ENCODE measurements at regions not wholly inside any gene's neighbourhood (a gene's known extent, or its start where the extent isn't known, plus 50 kb on each side); places are given as distances from the start of the nearest gene placed in this dataset.

DNA sequence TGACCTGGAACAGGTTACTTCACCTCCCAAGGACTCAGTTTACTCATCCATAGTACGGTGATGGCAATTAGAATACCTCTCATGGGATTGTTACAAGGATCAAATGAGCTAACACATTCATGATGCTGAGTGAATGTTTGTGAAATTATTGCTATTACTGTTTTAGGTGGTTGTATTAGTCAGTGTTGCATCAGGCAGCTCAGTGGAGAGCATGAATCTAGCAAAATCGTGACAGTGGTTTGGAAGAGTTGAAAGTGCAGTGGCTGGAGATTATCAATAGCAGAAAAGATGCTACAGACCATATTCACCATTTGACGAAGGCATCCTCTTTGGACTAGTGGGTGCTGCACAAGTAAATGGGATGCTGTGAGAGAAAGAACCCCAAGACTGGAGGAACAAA lies 50.4 kb upstream of the CTNNBL1 start:
- no peak for DNase-seq (ENCODE audit: low read depth)

DNA sequence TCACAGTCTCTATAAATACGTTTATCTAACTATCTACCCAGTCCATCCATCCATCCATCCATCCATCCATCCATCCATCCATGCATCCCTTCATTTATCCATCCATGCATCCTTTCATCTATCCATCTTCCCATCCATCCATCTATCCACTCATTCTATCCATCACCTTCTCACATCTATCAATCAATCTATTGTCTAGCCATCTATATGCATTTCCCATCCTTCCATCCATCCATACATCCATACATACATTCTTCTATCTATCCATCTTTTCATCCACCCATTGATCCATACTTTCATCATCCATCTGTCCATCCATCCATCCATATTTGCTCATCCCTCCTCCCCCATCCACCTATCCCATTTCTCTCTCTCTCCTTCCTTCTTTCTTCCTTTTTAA lies 51.6 kb upstream of the CTNNBL1 start:
- no peak for DNase-seq (ENCODE audit: low read depth)

DNA sequence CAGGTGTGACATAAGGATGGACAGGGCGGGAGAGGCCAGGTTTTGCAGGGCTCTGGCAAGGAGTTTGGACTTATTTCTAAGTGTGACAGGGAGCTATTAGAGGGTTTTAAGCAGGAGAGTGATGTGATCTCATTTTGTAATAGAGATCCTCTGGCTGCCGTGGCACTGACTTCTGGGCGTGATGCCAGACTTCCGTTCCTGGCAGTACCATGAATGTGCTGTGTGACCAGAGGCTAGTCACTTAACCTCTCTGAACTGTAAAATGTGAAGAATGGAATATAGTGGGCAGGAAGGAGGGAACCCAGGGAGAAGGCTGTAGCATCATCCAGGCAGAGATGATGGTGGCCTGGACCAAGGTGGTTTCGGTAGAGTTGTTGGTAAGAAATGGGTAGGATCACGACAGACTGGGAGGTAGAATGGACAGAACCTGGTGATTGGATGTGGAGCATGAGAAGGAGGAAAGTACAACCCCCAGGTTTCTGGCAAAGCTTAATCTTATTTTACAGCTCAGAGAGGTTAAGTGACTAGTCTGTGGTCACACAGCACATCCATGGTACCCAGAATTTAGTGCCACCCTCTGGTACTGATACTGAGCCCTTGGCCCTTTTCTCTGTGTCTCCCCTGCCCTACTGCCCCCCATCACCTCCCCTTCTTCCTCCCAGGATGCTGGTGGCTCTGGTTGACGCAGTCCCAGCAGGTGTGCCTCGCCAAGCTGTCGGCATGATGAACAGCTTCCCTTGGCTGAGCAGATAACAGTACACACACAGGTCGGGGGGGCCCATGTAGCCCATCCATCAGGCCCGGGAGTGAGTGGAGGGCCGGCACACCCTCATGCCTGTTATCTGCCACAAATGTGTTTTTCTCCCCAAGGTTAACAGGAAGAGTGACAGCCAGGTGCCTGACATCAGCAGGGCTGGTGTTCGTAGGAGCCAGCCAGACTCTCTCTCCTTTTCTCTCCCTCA lies 52.9 kb upstream of the CTNNBL1 start:
- DNase-seq (ENCODE audit: low read depth): no peak

DNA sequence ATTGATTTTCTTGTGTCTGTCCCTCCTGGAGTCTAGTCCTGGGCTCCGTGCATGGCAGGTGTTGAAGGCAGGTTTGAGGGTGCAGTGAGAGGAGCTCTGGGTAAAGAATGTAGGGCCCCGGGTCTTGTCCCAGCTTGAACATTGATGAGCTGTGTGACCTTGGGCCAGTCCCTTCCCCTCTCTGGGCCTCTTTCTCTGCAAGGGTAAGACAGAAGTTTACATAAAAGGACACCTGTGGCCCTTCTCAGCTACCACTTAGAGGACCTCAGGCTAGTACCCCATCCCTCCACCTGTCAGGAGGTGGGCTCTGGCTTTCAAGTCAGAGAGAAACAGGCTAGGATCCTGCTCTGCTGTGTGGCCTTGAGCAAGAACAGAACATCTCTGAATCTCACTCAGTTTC lies 55.3 kb upstream of the CTNNBL1 start:
- no peak for DNase-seq (ENCODE audit: low read depth)

DNA sequence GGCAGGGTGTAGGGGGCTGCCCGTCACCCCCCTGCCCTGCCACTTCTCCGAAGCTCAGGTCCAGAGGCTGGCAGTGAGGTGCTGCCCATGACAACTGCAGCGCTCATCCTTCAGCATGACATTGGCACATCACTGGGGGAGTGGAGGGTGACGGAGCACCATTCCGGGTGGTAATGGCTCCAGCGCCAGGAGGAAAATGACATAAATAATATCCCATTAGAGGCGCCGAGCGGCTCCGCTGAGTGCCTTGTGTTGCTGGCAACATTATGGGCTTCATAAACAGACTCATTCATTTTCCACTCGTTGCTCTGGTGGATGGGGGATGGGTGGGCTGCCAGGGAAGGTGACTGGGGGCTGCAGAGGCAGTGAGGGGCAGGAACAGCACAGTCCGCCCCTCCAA lies 56.9 kb upstream of the CTNNBL1 start:
- no peak for DNase-seq (ENCODE audit: low read depth)

DNA sequence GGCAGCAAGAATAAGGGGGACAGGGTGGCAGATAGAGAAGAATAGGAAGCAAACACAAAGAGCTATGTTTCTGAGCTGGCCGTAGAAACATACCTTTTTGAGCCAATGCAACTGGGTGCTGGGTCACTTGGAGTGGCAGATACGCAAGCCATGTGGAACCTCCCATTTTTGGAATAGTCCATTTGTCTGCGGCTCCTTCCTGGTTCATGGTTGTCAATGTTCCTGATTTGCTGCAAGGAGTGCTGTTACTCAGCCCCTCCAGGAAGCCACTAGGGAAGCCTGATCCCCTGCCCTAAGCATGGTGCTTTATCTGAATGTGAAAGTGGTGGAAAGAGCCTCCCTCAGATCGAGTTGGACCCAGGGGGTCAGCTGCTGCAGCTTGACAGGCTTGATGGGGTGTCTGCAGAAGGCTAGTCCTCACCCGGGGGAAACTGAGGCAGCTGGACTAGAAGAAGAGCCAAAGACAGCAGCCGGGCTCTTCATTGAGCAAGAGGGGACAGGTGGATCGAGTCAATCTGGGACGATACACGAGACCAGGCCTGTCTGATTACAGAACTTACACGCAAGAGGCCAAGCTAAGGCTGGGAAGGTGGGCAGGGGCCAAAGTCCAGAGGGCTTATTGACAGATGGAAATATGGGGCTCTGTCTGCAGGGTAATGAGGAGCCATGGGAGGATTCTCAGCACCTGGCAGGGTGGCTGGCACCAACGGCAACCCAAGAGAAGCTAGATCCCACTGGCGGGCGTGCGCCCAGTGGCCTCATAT lies 57.4 kb upstream of the CTNNBL1 start:
- DNase-seq (ENCODE audit: low read depth): no peak

DNA sequence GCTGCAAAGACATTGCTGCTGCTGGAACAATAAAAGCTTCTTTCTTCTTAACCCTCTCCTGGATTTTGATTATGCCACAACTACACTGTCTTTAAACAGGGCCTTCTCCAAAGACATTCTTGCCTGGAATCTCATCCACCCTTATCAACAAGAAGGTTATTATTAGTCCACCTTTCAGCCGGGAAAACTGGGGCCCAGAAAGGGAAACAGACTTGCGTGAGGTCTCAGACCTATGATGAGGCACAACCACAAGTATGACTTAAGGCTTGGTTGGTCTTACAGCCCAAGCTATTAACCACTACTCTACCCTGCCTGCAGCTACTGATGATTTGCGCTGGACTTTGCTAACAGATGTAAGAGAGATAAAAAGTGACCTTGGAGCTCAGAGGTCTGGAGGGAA lies 62.8 kb upstream of the CTNNBL1 start:
- DNase-seq (ENCODE audit: low read depth): peak; percentile 11

DNA sequence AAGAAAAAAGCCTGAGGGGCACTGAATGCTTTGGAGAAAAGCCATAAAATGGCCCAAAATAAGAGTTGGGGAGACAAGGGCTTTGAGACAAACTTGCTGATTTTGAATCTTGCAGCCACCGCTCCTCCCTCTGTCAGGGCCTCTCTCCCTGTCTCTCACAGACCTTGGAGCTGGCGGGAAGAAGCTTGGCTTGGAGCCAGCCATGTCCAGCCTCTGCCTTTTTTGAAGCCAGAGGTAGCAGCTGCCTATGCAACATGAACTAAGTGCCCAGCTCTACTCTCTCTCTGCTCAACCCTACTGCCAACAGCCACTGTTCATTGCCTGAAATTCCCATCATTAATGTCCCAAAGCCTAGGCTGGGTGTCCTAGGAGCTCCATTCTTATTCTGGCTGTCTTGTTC lies 63.7 kb upstream of the CTNNBL1 start:
- DNase-seq (ENCODE audit: low read depth): no peak

DNA sequence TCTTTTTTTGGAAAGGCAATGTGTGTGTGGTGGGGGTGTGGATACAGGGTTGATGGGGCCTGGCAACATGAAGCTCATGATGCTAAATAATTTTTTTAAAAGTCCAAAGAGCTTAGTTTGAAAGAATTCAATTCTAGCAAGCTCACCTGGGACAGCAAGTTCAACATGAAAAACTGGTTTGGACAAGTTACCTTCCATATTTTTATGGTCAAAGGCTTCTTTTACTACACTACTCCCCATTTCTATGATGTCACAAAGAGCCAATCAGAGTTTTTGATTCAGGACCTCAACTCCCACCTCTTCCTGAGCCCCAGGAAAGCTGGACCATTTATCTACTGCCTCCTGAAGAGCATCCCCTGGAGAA lies 66.1 kb upstream of the CTNNBL1 start:
- no peak for DNase-seq (ENCODE audit: low read depth)

DNA sequence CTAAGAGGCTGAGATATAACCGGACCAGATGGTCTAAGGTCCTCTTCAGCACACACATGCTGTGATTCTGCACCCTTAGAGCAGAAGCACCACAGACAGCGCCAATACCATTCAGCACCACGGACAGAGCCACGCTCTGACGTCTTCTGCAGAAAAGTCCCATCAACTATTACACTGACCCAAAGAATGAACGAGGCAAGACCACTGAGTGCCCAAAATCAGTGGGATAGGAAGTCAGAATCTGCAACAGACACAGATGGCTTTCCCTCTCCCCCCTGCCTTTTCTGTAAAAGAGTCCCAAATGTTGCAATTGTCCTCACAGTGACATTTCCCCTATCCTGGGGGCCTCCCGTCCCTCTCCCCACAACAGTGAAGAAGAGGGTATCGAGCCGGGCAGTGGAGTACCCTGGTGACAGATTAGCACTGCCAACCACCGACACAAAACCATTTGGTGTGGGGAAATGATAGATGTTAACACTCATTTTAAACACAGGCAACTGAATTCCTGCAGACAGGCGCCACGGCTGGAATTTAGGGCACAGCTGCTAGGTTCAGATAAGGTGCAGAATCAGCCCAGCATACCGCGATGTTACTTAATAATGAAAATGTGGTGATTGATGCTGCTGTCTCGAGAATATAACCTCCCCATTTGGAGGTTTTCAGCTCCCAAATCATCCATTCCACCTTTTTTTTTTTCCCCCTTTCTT lies 66.6 kb upstream of the CTNNBL1 start:
- DNase-seq (ENCODE audit: low read depth): peak; percentile 24

DNA sequence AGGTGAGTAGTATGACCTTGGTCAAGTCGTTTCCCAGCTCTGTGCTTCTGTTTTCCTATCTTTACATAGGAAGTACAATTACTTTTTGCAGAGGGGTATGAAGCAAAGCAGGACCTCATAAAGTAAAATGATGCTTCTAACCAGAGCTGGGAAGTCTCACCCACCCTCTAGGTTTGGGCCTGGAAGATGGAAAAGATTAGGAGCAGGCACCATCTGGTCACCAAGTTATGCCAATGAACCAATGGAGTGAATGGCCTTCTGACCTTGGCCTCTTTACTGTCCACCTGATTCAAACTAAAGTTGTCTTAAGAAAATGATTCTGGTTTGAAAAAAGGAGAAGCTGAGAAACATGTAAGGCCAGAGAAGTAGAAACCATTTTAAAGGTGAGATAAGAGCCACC lies 68.9 kb upstream of the CTNNBL1 start:
- no peak for DNase-seq (ENCODE audit: low read depth)

DNA sequence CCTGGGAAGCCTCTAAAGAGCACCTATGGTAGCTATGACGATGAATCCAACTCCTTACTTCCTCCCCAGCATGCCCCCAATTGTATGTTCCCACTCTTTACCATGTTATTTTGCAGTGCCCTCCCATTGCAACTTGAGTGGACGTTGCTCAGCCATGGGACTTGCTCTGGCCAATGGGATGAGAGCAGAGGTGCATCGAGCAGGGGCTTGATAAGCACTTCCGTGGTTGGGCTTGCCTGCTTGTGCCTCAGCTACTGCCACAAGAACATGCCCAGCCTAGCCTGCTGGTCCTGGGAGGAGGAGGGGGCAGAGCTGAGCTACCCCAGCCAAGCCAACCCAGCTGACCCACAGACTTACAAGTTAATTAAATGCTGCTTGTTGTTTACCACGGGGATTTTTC lies 71.1 kb upstream of the CTNNBL1 start:
- DNase-seq (ENCODE audit: low read depth): no peak

DNA sequence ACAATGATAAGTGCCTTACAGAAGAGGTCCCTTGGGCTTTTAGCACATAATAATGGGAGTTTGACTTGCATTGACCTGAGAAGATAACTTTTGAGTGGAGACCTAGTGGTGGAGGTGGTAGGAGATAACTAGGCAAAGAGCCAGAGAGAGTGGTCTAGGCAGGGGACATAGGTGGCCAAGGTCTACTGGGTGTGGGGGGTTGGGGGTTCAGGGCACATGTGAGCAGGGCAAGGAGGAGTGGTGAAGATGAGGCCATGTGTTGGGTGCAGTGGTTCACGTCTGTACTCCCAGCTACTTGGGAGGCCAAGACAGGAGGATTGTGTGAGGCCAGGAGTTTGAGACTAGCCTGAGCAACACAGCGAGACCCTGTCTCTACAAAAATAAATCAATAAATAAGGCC lies 74.3 kb upstream of the CTNNBL1 start:
- DNase-seq (ENCODE audit: low read depth): no peak

DNA sequence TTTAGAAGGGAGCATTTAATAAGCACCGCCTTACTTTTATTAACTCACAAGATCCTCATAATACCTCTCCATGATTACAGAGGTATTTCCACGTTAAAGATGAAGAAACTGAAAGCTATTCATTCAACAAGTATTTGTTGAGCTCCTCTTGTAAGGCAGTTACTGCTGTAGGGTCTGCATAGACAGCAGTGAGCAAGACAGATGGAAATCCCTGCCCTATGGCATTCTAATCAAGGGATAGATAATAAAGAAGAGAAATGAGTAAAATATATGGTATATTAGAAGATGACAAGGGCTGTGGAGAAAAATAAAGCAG lies 77.8 kb upstream of the CTNNBL1 start:
- DNase-seq (ENCODE audit: low read depth): no peak

DNA sequence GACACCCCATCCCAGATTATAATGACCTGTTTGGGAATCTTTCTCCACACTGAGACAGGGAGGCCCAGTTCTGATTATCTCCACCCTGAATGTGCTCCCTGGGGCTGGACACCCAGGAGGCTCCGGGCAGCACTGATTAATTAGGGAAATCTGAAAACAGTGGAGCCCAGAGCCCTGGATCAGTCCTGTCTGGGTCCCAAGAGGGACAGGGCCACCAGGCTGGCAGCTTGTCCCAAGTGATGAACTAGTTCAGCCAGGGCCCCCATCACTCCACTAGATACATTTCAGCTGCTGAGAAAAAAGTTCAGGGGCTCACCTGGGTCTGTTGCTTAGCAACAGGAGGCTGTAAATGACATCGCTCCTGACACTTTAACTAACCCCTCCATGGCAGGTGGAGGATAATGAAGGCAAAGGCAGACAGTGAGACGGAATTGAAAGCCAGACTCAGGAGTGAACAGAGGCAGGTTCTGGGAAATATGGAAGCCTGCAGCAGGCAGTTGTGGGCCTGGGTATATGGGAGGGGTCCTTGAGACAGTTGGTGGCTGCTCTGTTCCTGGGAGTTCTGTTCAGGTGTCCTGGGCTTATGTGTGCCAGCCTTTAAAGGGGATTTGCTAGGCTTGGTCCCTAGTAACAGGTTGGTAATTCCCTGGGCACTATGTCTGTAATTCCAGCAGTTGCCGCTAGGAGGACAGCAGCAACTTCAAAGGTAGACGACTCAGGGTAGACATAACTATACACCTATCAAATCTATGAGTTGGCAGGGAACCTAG lies 78.3 kb upstream of the CTNNBL1 start:
- DNase-seq (ENCODE audit: low read depth): no peak

DNA sequence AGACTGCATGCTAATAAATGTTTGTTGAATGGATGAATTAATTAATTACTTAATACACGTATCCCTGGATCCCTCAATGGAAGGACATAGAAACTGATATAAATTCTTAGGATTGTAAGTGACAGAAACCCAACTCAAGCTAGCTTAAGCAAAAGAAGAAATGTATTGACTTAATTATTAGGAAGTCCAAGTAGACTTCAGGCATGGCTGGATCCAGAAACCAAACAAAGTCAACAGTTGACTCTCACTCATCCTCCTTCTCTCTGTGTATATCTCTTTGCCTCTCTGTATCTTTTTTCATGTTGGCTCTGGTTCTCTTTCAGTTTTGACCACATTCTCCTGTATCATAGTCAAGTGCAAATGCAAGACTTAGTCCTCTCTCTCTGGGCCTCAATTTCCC lies 82.0 kb upstream of the CTNNBL1 start:
- DNase-seq (ENCODE audit: low read depth): no peak

DNA sequence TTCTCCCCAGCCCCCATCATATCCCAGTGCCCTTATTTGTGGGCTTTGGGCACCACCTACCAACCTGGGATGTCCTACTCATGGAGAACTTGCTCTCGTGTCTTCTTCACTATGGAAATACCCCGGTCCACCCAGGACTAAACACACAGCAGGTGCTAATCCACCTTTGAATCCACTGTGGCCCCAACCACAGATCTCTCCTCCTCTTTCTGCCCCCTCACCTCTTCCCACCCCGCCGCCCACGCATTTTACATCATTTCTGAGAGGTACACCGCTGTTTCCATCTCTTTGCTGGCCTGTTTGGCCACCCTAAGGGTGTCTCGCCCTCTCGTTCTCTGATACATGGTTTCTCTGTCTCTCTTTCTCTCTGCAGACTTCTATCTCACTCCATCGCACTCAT lies 82.5 kb upstream of the CTNNBL1 start:
- no peak for DNase-seq (ENCODE audit: low read depth)

DNA sequence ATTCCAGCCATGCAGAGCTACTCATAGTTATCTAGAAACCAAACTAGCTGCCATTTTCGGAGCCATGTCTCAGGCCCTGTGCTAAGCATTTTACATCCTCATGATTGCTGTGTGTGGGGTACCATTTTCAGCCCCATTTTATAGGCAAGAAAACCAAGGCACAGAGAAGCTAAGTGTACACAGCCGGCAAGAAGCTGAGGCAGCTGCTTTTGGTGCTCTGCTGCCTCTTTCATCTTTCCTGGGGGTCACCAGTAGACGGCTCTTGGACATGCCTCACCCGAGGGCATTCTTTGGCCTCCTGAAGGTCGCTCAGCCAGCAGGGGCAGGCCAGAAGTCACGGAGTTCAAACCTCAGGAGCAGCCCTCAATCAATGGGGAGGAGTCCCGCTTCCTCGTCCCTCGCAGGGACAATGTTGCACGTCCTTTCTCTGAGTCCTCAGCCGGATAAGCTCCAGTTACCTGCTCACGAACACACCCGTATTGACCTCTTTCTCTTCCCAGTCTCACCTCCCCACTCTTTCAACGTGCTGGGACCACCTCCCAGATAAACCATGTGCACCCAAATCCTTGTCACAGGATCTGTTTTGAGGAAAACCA lies 82.6 kb upstream of the BLCAP start:
- no peak for DNase-seq (ENCODE audit: low read depth)

DNA sequence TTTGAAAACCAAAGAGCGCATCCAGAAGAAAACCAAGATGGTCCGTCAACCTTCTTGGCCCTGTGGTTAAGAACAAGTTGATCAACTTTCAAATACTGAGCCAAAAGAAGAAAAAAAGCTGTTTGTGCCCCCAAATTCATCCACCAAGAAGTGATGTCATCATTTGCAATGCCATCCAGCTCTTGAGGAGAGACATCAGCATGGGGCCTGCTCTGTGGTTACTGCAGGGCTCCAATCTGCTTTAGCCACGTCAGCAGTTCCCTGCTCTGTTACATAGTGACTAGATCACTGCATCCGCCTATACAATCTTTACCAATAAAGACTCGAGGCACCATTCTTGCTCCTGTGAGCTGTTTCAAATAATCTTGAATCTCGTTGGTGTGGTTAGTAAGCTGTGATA lies 75.0 kb upstream of the BLCAP start:
- no peak for DNase-seq (ENCODE audit: low read depth)

DNA sequence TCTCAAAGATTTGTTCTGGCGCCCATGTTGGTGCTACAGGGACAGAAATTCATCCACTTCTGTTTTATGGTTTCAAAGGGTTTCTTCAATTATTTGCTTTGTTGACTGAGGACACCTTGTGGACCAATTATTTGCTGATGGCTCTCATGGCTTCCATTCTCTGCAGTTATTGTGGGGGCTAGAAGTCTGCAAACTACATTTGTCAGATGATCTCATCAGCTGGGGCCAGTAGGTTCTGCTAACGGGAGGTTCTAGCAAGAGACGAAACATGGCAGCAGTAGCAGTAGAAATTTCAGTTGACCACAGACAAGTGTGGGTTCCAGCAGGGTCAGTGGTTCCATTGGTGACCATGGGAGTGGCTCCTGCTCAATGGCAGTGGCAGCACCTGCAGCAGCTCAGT lies 72.8 kb upstream of the BLCAP start:
- no peak for DNase-seq (ENCODE audit: low read depth)

DNA sequence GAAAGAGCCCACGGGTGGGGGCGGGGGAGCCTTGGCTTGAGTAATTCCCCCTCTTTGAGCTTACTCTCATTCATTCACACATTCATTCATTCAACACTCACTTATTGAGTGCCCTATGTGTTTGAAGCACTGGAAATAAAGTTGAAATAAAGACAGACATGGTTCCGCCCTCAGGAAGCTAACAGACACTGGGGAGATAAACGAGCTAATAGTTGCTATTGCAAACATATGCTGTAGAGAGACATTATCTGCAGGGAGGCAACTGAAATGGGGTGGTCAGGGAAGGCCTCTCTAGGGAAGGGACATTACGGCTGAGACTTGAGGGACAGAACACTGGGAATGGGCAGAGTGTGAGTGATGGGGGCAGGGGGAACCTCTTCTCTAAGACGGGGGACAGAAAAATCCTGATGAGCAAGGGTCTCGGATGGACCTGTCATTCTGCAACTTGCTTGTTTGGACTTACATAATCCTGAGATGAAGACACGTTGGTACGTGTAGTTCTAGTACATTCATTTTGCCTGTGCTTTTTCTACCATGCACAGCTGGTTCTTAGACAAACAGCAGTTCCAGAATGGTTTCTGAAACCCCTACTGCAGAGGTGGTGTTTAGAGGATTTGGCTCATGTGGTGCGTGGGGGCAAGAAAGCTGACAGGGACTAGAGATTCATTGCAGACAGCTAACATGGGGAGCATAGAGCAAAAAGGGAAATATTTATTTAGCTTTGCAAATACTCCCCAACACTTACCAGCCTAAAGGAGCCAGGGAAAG lies 71.1 kb upstream of the BLCAP start:
- DNase-seq (ENCODE audit: low read depth): no peak
